ENCODE measurements at regions not wholly inside any gene's neighbourhood (a gene's known extent, or its start where the extent isn't known, plus 50 kb on each side); places are given as distances from the start of the nearest gene placed in this dataset.

DNA sequence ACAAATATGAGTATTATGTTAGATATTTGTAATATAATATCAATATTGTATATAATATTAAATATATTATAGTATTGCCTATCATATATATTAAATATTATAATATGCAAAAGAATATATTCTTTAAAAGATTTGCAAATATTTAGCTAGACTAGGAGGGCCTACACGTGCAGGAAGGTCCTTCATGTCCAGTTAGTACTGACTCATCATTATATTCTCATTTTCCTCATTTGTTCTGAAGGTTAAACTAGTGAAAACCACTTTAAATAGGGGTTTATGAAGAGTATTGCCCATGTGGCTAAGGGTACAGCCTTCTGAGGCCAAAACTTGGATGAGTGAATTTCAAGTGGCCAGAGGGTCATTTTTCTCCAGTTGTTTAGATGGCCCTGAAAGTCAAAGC lies 293.0 kb upstream of the VRK2 start:
- TF ChIP-seq, protein P1, sequence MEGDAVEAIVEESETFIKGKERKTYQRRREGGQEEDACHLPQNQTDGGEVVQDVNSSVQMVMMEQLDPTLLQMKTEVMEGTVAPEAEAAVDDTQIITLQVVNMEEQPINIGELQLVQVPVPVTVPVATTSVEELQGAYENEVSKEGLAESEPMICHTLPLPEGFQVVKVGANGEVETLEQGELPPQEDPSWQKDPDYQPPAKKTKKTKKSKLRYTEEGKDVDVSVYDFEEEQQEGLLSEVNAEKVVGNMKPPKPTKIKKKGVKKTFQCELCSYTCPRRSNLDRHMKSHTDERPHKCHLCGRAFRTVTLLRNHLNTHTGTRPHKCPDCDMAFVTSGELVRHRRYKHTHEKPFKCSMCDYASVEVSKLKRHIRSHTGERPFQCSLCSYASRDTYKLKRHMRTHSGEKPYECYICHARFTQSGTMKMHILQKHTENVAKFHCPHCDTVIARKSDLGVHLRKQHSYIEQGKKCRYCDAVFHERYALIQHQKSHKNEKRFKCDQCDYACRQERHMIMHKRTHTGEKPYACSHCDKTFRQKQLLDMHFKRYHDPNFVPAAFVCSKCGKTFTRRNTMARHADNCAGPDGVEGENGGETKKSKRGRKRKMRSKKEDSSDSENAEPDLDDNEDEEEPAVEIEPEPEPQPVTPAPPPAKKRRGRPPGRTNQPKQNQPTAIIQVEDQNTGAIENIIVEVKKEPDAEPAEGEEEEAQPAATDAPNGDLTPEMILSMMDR (IDR thresholded peaks at IDR 0.05): no peak
- TF ChIP-seq EP300 (IDR thresholded peaks at IDR 0.05): no peak

Data from tibial nerve (tissue), 4 donors.